ENCODE measurements at regions not wholly inside any gene's neighbourhood (a gene's known extent, or its start where the extent isn't known, plus 50 kb on each side); places are given as distances from the start of the nearest gene placed in this dataset.

DNA sequence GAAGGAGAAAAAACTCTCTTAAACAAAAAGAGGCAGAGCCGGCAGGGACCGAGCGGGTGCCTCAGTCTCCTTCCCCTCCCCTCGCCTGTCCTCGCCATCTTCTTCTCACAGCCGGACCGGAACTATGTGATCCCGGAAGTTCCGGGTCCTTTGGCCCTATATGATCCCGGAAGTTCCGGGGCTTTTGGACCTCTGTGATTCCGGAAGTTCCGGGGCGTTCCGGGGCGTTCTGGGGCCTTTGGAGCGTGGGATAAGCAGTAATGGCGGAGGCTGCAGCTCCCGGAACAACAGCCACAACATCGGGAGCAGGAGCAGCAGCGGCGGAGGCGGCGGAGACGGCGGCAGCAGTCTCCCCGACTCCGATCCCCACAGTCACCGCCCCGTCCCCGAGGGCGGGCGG is 98.9 kb upstream of the MED14 start:
- H3K4me2 ChIP-seq (ENCODE audit: low read length), result no peak overlapping the region
- H3K4me3 ChIP-seq (ENCODE audit: low read depth, low read length), result no peak overlapping the region
- no peaks in the 10 kb centered on the region for H3K79me2 ChIP-seq
- no peaks in the 10 kb centered on the region for H3K9me3 ChIP-seq (ENCODE audit: control insufficient read depth, low read length)
- H3K9ac ChIP-seq, result no peak overlapping the region
- H2AFZ ChIP-seq, result no peak overlapping the region
- TF ChIP-seq, protein P1, sequence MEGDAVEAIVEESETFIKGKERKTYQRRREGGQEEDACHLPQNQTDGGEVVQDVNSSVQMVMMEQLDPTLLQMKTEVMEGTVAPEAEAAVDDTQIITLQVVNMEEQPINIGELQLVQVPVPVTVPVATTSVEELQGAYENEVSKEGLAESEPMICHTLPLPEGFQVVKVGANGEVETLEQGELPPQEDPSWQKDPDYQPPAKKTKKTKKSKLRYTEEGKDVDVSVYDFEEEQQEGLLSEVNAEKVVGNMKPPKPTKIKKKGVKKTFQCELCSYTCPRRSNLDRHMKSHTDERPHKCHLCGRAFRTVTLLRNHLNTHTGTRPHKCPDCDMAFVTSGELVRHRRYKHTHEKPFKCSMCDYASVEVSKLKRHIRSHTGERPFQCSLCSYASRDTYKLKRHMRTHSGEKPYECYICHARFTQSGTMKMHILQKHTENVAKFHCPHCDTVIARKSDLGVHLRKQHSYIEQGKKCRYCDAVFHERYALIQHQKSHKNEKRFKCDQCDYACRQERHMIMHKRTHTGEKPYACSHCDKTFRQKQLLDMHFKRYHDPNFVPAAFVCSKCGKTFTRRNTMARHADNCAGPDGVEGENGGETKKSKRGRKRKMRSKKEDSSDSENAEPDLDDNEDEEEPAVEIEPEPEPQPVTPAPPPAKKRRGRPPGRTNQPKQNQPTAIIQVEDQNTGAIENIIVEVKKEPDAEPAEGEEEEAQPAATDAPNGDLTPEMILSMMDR (IDR thresholded peaks at IDR 0.05), result no peak
- no peaks in the 10 kb centered on the region for H3K27me3 ChIP-seq (ENCODE audit: control insufficient read depth, insufficient read depth, low read length)
- no peaks in the 10 kb centered on the region for H3K36me3 ChIP-seq (ENCODE audit: control insufficient read depth, insufficient read depth, low read length)
- H3K4me1 ChIP-seq, result no peaks in the 10 kb centered on the region
- no peak overlapping the region for H3K27ac ChIP-seq

DNA sequence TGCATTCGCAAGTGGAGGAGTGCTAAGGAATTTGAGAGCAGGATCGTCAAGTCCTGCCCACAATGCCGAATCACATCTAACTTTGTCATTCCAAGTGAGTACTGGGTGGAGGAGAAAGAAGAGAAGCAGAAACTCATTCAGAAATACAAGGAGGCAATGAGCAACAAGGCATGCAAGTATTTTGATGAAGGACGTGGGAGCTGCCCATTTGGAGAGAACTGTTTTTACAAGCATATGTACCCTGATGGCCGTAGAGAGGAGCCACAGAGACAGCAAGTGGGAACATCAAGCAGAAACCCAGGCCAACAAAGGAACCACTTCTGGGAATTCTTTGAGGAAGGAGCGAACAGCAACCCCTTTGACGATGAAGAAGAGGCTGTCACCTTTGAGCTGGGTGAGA is 100.2 kb upstream of the MED14 start:
- H3K4me1 ChIP-seq, result no peaks in the 10 kb centered on the region
- no peak overlapping the region for H3K4me2 ChIP-seq (ENCODE audit: low read length)
- no peaks in the 10 kb centered on the region for H3K9me3 ChIP-seq (ENCODE audit: control insufficient read depth, low read length)
- no peak overlapping the region for H3K4me3 ChIP-seq (ENCODE audit: low read depth, low read length)
- no peaks in the 10 kb centered on the region for H3K27me3 ChIP-seq (ENCODE audit: control insufficient read depth, insufficient read depth, low read length)
- H2AFZ ChIP-seq, result no peak overlapping the region
- H3K79me2 ChIP-seq, result no peaks in the 10 kb centered on the region
- H3K9ac ChIP-seq, result no peak overlapping the region
- H3K27ac ChIP-seq, result no peak overlapping the region
- TF ChIP-seq, protein P1 (IDR thresholded peaks at IDR 0.05), result no peak
- H3K36me3 ChIP-seq (ENCODE audit: control insufficient read depth, insufficient read depth, low read length), result no peaks in the 10 kb centered on the region

DNA sequence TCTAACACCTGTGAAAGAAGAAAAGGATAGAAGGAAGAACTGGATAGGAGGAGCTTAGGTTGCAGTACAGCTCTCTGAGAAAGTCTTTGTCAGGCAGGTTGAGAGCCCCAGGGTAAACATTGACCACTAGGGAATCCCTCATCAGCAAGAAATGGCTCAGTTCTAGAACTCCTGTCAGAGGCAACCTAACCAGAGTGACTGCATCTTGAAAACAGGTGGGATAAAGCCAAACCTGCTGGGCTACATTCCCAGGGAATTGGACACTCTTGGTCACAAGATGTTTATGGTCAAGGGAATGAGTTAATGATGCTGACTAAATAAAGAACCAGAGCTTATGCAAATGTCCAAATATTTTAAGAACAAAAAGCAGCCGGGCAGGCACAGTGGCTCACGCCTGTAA is 108.3 kb upstream of the MED14 start:
- Histone ChIP-seq H3K27ac (no peak overlapping the region), H3K4me2 (ENCODE audit: low read length) (no peak overlapping the region), H3K36me3 (ENCODE audit: control insufficient read depth, insufficient read depth, low read length) (no peaks in the 10 kb centered on the region), H3K9ac (no peak overlapping the region), H3K27me3 (ENCODE audit: control insufficient read depth, insufficient read depth, low read length) (no peaks in the 10 kb centered on the region), H3K4me3 (ENCODE audit: low read depth, low read length) (no peak overlapping the region), H3K9me3 (ENCODE audit: control insufficient read depth, low read length) (no peaks in the 10 kb centered on the region), H2AFZ (no peak overlapping the region), H3K79me2 (no peaks in the 10 kb centered on the region), H3K4me1 (no peaks in the 10 kb centered on the region)
- TF ChIP-seq, protein P1 (IDR thresholded peaks at IDR 0.05), result no peak

DNA sequence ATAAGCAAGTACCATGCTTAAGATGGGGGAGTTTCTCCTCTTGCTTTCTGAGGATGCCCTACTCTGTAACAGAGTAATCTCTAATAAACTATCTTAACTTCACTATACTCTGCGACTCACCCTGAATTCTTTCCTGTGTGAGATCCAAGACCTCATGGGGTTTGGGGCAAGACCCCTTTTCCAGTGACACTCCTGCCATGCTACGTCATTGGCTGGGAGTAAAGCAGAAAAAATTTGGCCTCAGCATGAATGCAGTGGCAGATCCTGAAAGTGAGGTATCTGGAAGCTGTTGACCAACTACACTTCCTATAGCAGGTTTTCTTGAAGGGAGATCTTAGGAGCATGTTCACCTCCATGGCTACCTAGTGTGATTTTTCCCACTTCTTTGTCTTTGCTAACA is 109.1 kb upstream of the MED14 start:
- Histone ChIP-seq H3K36me3 (ENCODE audit: control insufficient read depth, insufficient read depth, low read length) (no peaks in the 10 kb centered on the region), H3K4me3 (ENCODE audit: low read depth, low read length) (no peak overlapping the region), H3K27me3 (ENCODE audit: control insufficient read depth, insufficient read depth, low read length) (no peaks in the 10 kb centered on the region), H3K27ac (no peak overlapping the region), H3K9me3 (ENCODE audit: control insufficient read depth, low read length) (no peaks in the 10 kb centered on the region), H3K4me1 (no peaks in the 10 kb centered on the region), H3K4me2 (ENCODE audit: low read length) (no peak overlapping the region), H3K79me2 (no peaks in the 10 kb centered on the region), H2AFZ (no peak overlapping the region), H3K9ac (no peak overlapping the region)
- TF ChIP-seq, protein P1 (IDR thresholded peaks at IDR 0.05), result no peak

DNA sequence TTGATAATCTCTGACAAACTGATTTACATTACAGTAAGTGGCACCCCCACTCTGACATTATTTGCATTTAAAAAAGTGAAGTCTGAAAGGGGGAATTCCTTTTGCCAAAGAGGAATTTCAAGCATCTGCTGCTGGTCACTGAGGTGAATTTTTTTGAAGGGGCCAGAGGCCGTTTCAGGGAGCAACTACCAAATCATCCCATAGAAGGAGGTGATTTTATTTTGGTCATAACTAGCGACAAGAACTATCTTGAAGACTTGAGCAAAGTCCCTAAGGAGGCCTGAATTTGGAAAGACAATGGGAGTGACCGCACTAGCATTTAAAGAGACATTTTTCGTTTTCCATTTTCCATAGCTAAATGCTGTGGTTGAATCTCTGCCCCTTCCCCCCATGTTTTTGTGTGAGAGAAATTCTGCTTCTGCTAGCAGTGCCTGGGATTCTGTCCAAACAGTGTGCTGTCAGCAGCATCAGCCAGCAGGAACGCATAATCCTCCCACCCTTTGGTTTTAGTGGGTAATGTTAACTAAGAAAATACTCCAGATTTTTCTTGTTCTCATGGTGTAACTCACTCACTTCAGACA is 110.1 kb upstream of the MED14 start:
- Histone ChIP-seq H3K27me3 (ENCODE audit: control insufficient read depth, insufficient read depth, low read length) (no peaks in the 10 kb centered on the region), H3K4me2 (ENCODE audit: low read length) (no peak overlapping the region), H3K36me3 (ENCODE audit: control insufficient read depth, insufficient read depth, low read length) (no peaks in the 10 kb centered on the region), H3K9me3 (ENCODE audit: control insufficient read depth, low read length) (no peaks in the 10 kb centered on the region), H3K79me2 (no peaks in the 10 kb centered on the region), H3K4me3 (ENCODE audit: low read depth, low read length) (no peak overlapping the region), H3K4me1 (no peaks in the 10 kb centered on the region), H3K9ac (no peak overlapping the region), H2AFZ (no peak overlapping the region), H3K27ac (no peak overlapping the region)
- TF ChIP-seq, protein P1 (IDR thresholded peaks at IDR 0.05), result no peak

Data from parathyroid adenoma (tissue), 2 donors.